GM19467 (cell line): ENCODE measurements at regions not wholly inside any gene's neighbourhood (a gene's known extent, or its start where the extent isn't known, plus 50 kb on each side); places are given as distances from the start of the nearest gene placed in this dataset.

Experiments
- ATAC-seq: cut with Tn5 transposase; IDR thresholded peaks from one replicate; pipeline ENCODE4 v1.9.1; 2021; ENCODE audit warnings: mild to moderate bottlenecking, moderate library complexity; ENCODE audit not compliant: unreplicated experiment

GRCh38 chr4:31995943-31996901 lies 1276.1 kb downstream of the PCDH7 start:
- ATAC-seq, result no peak

GRCh38 chr4:31998807-31999206 lies 1278.6 kb downstream of the PCDH7 start:
- ATAC-seq, result no peak

- no peak for ATAC-seq
These were observed 1279.7 kb downstream of the PCDH7 start for GRCh38 chr4:31999848-32000247.

DNA sequence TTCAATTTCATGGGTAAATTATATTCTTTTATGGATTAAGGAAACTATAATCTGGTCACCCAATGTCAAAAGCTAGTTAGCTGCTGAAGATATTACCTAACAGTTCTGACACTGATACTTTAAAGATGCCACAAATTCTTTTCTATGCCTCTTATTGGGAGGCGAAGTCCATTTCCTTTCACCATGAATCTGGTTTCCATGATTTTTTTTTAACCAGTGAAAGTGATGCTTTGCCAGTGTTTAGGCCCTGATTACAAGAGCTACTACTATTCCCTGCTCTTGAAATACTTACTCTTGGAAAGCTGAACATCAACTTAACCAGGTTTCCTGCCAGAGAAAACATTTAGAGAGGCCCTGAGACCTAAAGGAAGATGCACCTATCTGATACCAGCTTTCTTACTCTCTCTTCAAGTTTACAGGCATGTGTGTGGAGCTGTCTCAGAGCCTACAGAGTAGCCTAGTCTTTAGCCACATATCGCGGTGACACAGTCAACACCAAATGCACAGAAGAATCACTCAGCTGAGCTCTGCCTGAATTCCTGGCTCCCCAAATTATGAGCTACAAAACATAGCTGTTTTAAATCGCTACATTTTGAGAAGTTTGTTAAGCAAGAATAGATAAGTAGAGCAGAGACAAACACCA lies 1280.8 kb downstream of the PCDH7 start:
- no peak for ATAC-seq

DNA sequence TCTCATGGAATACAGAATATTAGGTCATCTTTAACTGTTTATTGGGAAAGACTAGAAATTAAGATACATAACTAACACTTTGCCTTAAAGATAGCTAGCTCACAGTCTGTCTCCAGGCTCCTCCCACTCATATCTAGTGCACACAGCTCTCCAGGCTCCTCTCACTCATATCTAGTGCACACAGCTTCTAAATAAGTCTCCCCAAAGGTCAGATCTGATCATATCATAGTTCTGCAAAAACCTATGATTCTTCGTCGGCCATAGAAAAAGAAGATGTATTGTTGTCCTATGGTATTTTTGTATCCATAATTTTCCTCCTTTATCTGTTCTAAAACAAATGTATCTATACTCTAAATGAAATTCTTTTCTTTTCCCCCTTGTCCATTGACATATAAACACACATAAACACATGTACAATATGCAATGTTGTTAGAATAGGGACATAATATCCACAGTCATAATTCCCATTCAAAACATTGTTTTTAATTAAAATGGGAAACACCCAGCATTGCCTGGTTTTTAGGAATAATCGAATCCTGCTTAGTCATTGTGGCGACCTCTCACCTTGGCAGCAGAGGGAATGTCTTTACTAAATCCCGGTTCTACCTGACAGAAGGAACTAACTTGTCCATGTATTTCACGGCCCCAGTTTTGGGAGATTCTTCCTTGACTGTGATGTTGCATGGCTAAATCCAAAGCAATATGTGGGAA lies 1282.0 kb downstream of the PCDH7 start:
- ATAC-seq, result no peak

GRCh38 chr4:32003548-32003947 lies 1283.4 kb downstream of the PCDH7 start:
- ATAC-seq, result no peak

- no peak for ATAC-seq
These were observed 1290.1 kb downstream of the PCDH7 start for GRCh38 chr4:32010221-32010620.

- ATAC-seq, result no peak
These were observed 1301.9 kb downstream of the PCDH7 start for GRCh38 chr4:32022071-32022470.

GRCh38 chr4:32025851-32026459 lies 1305.8 kb downstream of the PCDH7 start:
- no peak for ATAC-seq

- ATAC-seq, result no peak
These were observed 1310.2 kb downstream of the PCDH7 start for GRCh38 chr4:32030406-32030805.

DNA sequence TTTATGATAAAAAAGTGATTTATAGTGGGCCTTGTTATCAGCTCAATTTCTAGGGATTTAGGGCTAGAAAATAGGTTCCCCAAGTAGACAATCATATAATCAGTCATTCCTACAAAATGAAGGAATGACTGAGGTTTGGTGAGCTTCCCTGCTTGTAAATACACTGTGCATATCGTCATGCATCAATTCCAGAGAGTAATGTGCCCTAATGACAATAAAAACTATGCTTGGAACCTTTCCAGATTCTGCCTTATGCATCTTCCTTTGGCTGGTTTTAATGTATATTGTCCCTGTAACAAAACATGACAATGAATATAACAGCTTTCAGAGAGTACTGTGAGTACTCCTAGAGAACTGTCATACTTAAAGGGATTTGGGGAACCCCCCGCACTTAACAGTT lies 1310.9 kb downstream of the PCDH7 start:
- ATAC-seq, result no peak

DNA sequence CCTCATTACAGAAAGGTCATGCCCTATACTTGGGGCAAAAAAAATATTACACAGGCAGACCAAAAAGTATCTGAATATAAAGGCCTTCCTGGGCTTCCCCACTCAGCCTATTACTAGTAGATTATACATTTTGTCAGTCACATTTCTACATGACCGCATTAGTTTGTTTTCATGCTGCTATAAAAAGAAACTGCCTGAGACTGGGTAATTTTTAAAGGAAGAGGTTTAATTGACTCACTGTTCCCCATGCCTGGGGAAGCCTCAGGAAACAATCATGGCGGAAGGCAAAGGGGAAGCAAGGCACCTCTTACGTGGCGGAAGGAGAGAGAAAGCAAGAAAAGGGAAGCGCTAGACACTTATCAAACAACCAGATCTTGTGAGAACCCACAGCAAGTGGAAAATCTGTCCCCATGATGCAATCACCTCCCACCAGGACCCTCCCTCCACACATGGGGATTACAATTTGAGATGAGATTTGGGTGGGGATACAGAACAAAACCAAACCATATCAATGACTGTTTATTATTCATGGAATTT lies 1312.0 kb downstream of the PCDH7 start:
- ATAC-seq, result no peak

GRCh38 chr4:32037399-32037798 lies 1317.2 kb downstream of the PCDH7 start:
- no peak for ATAC-seq

GRCh38 chr4:32042486-32043247 lies 1322.5 kb downstream of the PCDH7 start:
- ATAC-seq, result no peak

GRCh38 chr4:32043248-32043633 lies 1323.1 kb downstream of the PCDH7 start:
- ATAC-seq, result no peak

DNA sequence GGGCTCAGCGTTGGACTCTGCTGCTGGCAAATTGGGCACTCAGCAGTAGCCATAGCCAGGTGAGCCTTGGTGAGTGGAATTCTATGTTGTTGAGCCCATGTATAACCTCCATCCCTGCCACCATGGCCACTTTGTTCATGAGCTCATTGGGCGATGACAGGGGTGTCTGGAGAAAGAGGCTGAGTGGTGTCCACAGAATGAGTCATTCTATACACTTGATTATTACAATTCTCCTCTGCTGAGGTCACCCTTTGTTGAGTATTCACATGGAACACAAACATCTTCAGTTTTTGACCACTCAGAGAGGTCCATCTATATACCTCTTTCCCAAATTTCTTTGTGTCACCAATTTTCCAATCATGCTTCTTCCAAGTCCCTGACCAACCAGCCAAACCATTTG lies 1341.7 kb downstream of the PCDH7 start:
- no peak for ATAC-seq

DNA sequence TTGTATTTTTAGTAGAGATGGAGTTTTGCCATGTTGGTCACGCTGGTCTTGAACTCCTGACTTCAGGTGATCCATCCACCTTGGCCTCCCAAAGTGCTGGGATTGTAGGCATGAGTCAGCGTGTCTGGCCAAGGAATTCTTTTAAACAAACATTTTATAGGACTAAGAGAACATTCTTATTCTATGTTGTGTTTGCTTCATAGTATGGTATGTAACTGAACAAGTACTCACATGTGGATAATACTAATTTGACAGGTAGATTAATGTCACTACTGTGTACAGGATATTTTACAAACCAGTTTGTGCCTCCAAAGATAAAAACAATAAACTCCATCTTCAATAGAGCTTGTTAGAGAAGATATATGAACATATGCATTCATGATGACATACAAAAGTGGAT lies 1353.4 kb downstream of the PCDH7 start:
- no peak for ATAC-seq

DNA sequence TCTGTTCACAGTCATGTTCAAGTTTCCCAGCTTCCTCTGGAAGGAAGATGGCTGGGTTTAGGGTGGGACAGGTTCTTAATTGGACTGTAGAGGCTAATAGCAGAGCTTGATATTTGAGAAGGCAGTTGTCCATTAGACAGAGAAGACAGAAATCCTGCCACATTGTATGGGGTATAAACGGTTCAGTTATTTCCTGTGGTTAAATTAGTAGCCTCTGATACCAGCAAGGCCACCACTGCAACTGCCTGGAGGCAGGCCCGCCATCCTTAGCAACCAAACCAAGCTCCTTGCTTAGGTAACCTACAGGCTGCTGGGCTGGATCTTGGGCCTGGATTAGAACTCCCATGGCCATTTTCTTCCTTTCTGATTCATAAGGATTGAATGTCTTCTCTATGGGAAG lies 1367.0 kb downstream of the PCDH7 start:
- no peak for ATAC-seq

- ATAC-seq, result no peak
These were observed 1374.8 kb downstream of the PCDH7 start for GRCh38 chr4:32094987-32095386.

GRCh38 chr4:32102896-32103295 lies 1382.7 kb downstream of the PCDH7 start:
- no peak for ATAC-seq
